Osteoblast (primary cell): ENCODE measurements at regions not wholly inside any gene's neighbourhood (a gene's known extent, or its start where the extent isn't known, plus 50 kb on each side); places are given as distances from the start of the nearest gene placed in this dataset.

Experiments
- DNase-seq: peaks from one replicate; pipeline ENCODE4 v3.0.0; 2011; ENCODE audit warnings: low spot score, mixed read lengths; ENCODE audit not compliant: insufficient read length; ENCODE audit errors: missing footprints
- H2AFZ ChIP-seq: 2 replicates; pipeline ENCODE4 v1.6.0; 2011; ENCODE audit warnings: mild to moderate bottlenecking, low read length
- H3K27ac ChIP-seq: 2 replicates; pipeline ENCODE4 v1.5.1; 2011; ENCODE audit warnings: mild to moderate bottlenecking, low read depth, low read length, moderate library complexity
- H3K27me3 ChIP-seq: 2 replicates; pipeline ENCODE4 v1.6.0; 2012; ENCODE audit warnings: mild to moderate bottlenecking, control low read depth, inconsistent platforms, low read length, moderate library complexity; ENCODE audit not compliant: insufficient read depth
- H3K36me3 ChIP-seq: 2 replicates; pipeline ENCODE4 v1.5.1; 2011; ENCODE audit warnings: mild to moderate bottlenecking, low read length, control low read depth, moderate library complexity; ENCODE audit not compliant: insufficient read depth
- H3K4me1 ChIP-seq: 2 replicates; pipeline ENCODE4 v1.5.1; 2011; ENCODE audit warnings: mild to moderate bottlenecking, low read length, control low read depth, moderate library complexity; ENCODE audit not compliant: insufficient read depth
- H3K4me2 ChIP-seq: 2 replicates; pipeline ENCODE4 v1.6.0; 2011; ENCODE audit warnings: mild to moderate bottlenecking, low read length; ENCODE audit not compliant: insufficient read depth
- H3K4me3 ChIP-seq: fragments of 200-600 bp; sonication (generic); 3 replicates; pipeline ENCODE4 v1.5.1; 2012; ENCODE audit warnings: mild to moderate bottlenecking, low read length, inconsistent platforms; ENCODE audit not compliant: insufficient read depth
- H3K79me2 ChIP-seq: 2 replicates; pipeline ENCODE4 v1.6.0; 2012; ENCODE audit warnings: mild to moderate bottlenecking, low read length, control low read depth, inconsistent platforms; ENCODE audit not compliant: insufficient read depth
- H3K9me3 ChIP-seq: 2 replicates; pipeline ENCODE4 v1.5.1; 2011; ENCODE audit warnings: low read depth, low read length, control low read depth
- H4K20me1 ChIP-seq: 2 replicates; pipeline ENCODE4 v1.6.0; 2012; ENCODE audit warnings: mild to moderate bottlenecking, low read length, control low read depth; ENCODE audit not compliant: insufficient read depth
- CTCF ChIP-seq: IDR thresholded peaks from 2 replicates; pipeline ENCODE4 v1.5.1; 2011; ENCODE audit warnings: mild to moderate bottlenecking, low read depth, low read length, moderate library complexity; ENCODE audit errors: extremely low read depth

- no peak overlapping the region for H3K4me2 ChIP-seq
- TF ChIP-seq CTCF: no peak
- no peaks in the 10 kb centered on the region for H3K9me3 ChIP-seq
- H3K4me3 ChIP-seq: no peak overlapping the region
- no peaks in the 10 kb centered on the region for H3K27me3 ChIP-seq
- no peaks in the 10 kb centered on the region for H3K36me3 ChIP-seq
- no peak overlapping the region for H2AFZ ChIP-seq
- no peak overlapping the region for H3K27ac ChIP-seq
- no peaks in the 10 kb centered on the region for H3K4me1 ChIP-seq
- no peak for DNase-seq
- H4K20me1 ChIP-seq: no peaks in the 10 kb centered on the region
- no peaks in the 10 kb centered on the region for H3K79me2 ChIP-seq
These were observed 115.6 kb upstream of the PKP2 start for GRCh38 chr12:33012226-33012625.

- H3K27ac ChIP-seq: no peak overlapping the region
- no peaks in the 10 kb centered on the region for H4K20me1 ChIP-seq
- no peak for DNase-seq
- H3K4me1 ChIP-seq: no peaks in the 10 kb centered on the region
- no peak overlapping the region for H2AFZ ChIP-seq
- no peak overlapping the region for H3K4me3 ChIP-seq
- no peak for TF ChIP-seq CTCF
- H3K4me2 ChIP-seq: no peak overlapping the region
- no peaks in the 10 kb centered on the region for H3K36me3 ChIP-seq
- H3K79me2 ChIP-seq: no peaks in the 10 kb centered on the region
- no peaks in the 10 kb centered on the region for H3K27me3 ChIP-seq
- no peaks in the 10 kb centered on the region for H3K9me3 ChIP-seq
These were observed 109.5 kb upstream of the PKP2 start for GRCh38 chr12:33006106-33006505.

GRCh38 chr12:33000016-33000415 is 103.4 kb upstream of the PKP2 start:
- no peak for TF ChIP-seq CTCF
- Histone ChIP-seq H3K79me2 (no peaks in the 10 kb centered on the region), H2AFZ (no peak overlapping the region), H3K4me1 (no peaks in the 10 kb centered on the region), H3K9me3 (no peaks in the 10 kb centered on the region), H3K4me2 (no peak overlapping the region), H3K4me3 (no peak overlapping the region), H3K27me3 (no peaks in the 10 kb centered on the region), H3K36me3 (no peaks in the 10 kb centered on the region), H3K27ac (no peak overlapping the region), H4K20me1 (no peaks in the 10 kb centered on the region)
- no peak for DNase-seq

GRCh38 chr12:32997471-32997870 is 100.9 kb upstream of the PKP2 start:
- no peaks in the 10 kb centered on the region for H3K27me3 ChIP-seq
- no peak overlapping the region for H2AFZ ChIP-seq
- no peaks in the 10 kb centered on the region for H3K4me1 ChIP-seq
- DNase-seq: no peak
- no peaks in the 10 kb centered on the region for H3K36me3 ChIP-seq
- no peak for TF ChIP-seq CTCF
- H4K20me1 ChIP-seq: no peaks in the 10 kb centered on the region
- H3K4me3 ChIP-seq: no peak overlapping the region
- no peaks in the 10 kb centered on the region for H3K79me2 ChIP-seq
- H3K4me2 ChIP-seq: no peak overlapping the region
- no peak overlapping the region for H3K27ac ChIP-seq
- H3K9me3 ChIP-seq: peaks cover 1% of the 10 kb centered on the region
